Mesodermal cell (in vitro differentiated cells): ENCODE measurements at regions not wholly inside any gene's neighbourhood (a gene's known extent, or its start where the extent isn't known, plus 50 kb on each side); places are given as distances from the start of the nearest gene placed in this dataset.
"Not testable (repeated sequence)": the region's sequence is repeated elsewhere in the genome, so short reads cannot be mapped to it uniquely, and the experiment has no call there.

ENCODE experiments used
- H3K27ac ChIP-seq: 2 replicates; pipeline ENCODE4 v1.7.0; 2013; ENCODE audit warnings: mild to moderate bottlenecking, low read depth, low read length, moderate library complexity; ENCODE audit not compliant: severe bottlenecking
- H3K36me3 ChIP-seq: 2 replicates; pipeline ENCODE4 v1.7.1; 2013; ENCODE audit warnings: mild to moderate bottlenecking, low read length, moderate library complexity; ENCODE audit not compliant: control insufficient read depth, insufficient read depth
- H3K4me1 ChIP-seq: one replicate; pipeline ENCODE4 v1.7.1; 2013; ENCODE audit warnings: mild to moderate bottlenecking, low read length; ENCODE audit not compliant: insufficient read depth, control insufficient read depth, poor library complexity, severe bottlenecking
- H3K4me3 ChIP-seq: 2 replicates; pipeline ENCODE4 v1.7.0; 2013; ENCODE audit warnings: low read length, control low read depth, mild to moderate bottlenecking; ENCODE audit not compliant: insufficient read depth, poor library complexity, severe bottlenecking; ENCODE audit errors: extremely low read depth
- H3K9me3 ChIP-seq: 2 replicates; pipeline ENCODE4 v1.7.1; 2013; ENCODE audit warnings: mild to moderate bottlenecking, low read length, moderate library complexity; ENCODE audit not compliant: control insufficient read depth
- WGBS, 2 experiments: methylation state at CpG; one replicate each; pipeline ENCODE4 v1.1.5; 2013; ENCODE audit warnings: missing lambda C conversion rate in 2 of 2; ENCODE audit not compliant: insufficient coverage in 2 of 2; 5-methylcytosine and 5-hydroxymethylcytosine counted together

DNA sequence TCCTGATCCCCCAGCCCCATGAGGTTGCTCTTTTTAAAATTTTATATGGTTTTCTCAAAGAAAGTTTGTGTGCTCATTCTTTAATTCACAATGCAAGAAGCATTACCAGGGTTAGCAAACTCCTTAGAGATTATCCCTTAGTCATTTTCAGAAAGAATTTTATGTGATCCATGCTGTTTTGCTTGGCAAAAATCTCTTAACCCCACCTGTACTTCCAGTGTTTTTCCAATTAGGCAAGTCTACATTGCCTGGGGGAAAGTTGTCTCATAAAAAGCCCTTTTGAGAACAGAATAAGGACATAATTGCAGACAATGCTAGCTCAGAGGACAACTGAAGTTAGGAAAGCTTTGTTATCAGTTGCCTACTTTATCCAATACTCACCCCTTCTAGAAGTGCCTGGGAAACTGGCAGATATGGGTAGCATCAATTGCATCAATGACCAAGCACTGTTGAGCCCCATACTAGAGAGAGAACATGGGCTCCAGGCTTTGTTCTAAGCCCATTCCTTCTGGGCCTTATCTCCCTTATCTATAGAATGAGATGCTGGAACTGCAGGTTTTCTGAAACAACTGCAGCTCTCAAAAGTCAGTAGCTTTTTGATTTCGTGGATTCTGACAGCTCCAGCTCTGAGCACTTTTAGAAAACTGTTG is 265.9 kb upstream of the SPHKAP start:
- Histone ChIP-seq H3K9me3 (no peaks in the 10 kb centered on the region), H3K4me1 (no peaks in the 10 kb centered on the region), H3K36me3 (no peaks in the 10 kb centered on the region), H3K4me3 (no peak overlapping the region), H3K27ac (no peak overlapping the region)
- WGBS, 2 experiments: no CpG with 5 or more reads among the region's 1 CpG

- 82 to 90% methylated on average over 2 of the region's 4 CpGs for WGBS, 2 experiments
- Histone ChIP-seq H3K36me3 (no peaks in the 10 kb centered on the region), H3K9me3 (no peaks in the 10 kb centered on the region), H3K4me3 (no peak overlapping the region), H3K27ac (no peak overlapping the region), H3K4me1 (no peaks in the 10 kb centered on the region)
Observed at GRCh38 chr2:228446734-228447133, 265.2 kb upstream of the SPHKAP start.

GRCh38 chr2:228444161-228444560 is 262.7 kb upstream of the SPHKAP start:
- WGBS, 2 experiments: 84 to 93% methylated on average over 2 to 3 of the region's 4 CpGs

GRCh38 chr2:228433721-228434120 is 252.2 kb upstream of the SPHKAP start:
- Histone ChIP-seq H3K9me3 (no peaks in the 10 kb centered on the region), H3K36me3 (no peaks in the 10 kb centered on the region)

More at GRCh38 chr2:228444161-228444560, 262.7 kb upstream of the SPHKAP start:
- Histone ChIP-seq H3K4me3 (no peak overlapping the region), H3K36me3 (no peaks in the 10 kb centered on the region), H3K27ac (no peak overlapping the region), H3K4me1 (no peaks in the 10 kb centered on the region), H3K9me3 (no peaks in the 10 kb centered on the region)

DNA sequence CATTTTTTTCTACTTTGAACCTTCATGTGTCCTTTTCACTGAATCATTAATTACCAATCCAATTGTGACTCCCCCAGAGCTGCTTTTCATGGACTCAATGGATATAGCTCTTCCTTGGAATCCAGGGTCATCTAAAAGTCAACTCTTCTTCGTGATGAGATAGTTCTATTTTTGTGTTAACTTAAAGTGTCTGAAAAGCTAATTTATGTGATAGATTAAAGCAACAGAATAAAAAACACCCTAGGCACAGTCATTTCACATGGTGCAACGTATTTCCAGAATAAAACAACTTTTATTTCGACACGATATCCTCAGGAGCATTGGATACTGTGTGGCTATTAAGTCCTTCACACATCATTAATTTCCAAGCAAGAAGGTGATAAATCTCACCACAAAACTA is 250.6 kb upstream of the SPHKAP start:
- no CpG with 5 or more reads among the region's 4 CpGs for WGBS, 2 experiments

More at GRCh38 chr2:228433721-228434120, 252.2 kb upstream of the SPHKAP start:
- Histone ChIP-seq H3K4me1 (no peaks in the 10 kb centered on the region), H3K4me3 (no peak overlapping the region), H3K27ac (no peak overlapping the region)

GRCh38 chr2:228430986-228431385 is 249.5 kb upstream of the SPHKAP start:
- H3K36me3 ChIP-seq: no peaks in the 10 kb centered on the region
- whole genome bisulfite sequencing, 2 experiments: 73 to 100% methylated on average over 1 of the region's 1 CpG
- no peaks in the 10 kb centered on the region for H3K4me1 ChIP-seq
- no peak overlapping the region for H3K4me3 ChIP-seq
- H3K9me3 ChIP-seq: peaks cover 14% of the 10 kb centered on the region
- H3K27ac ChIP-seq: no peak overlapping the region

More for the DNA sequence above, 250.6 kb upstream of the SPHKAP start:
- no peaks in the 10 kb centered on the region for H3K4me1 ChIP-seq
- peaks cover 11% of the 10 kb centered on the region for H3K9me3 ChIP-seq
- no peaks in the 10 kb centered on the region for H3K36me3 ChIP-seq
- H3K4me3 ChIP-seq: no peak overlapping the region
- no peak overlapping the region for H3K27ac ChIP-seq

- Histone ChIP-seq H3K4me3 (no peak overlapping the region), H3K27ac (no peak overlapping the region), H3K4me1 (no peaks in the 10 kb centered on the region), H3K36me3 (no peaks in the 10 kb centered on the region), H3K9me3 (peaks cover 14% of the 10 kb centered on the region)
- WGBS, 2 experiments: 100% methylated on average over 1 of the region's 1 CpG; no CpG with 5 or more reads in 1 of the 2 experiments
Observed at GRCh38 chr2:228426502-228427216, 245.2 kb upstream of the SPHKAP start.

- H3K27ac ChIP-seq, H3K4me1 ChIP-seq, H3K4me3 ChIP-seq, H3K36me3 ChIP-seq: not testable (repeated sequence)
- WGBS, 2 experiments: 86 to 93% methylated on average over 15 to 27 of the region's 31 CpGs
- peaks cover 14% of the 10 kb centered on the region for H3K9me3 ChIP-seq
Observed at GRCh38 chr2:228425411-228426060, 244.0 kb upstream of the SPHKAP start.

DNA sequence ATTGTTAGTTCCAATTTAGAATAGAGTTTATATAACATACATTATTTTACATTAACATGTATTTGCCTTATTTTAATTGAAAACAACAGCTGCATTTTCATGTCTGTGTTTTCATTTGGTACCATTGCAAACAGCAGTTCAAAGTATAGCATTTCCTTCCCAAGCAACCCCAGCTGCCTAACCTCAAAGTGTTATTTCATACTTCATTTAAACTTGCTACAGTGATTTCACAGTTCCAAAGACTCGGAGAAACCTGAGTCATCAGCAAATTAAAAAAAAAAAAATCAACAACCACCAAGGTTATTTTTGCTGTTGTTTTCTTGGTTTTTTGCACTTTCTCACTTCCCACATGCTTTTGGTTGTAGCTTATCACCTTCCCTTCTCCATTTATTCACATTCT is 236.5 kb upstream of the SPHKAP start:
- H3K27ac ChIP-seq: no peak overlapping the region
- H3K9me3 ChIP-seq: no peaks in the 10 kb centered on the region
- 71% methylated on average over 1 of the region's 1 CpG; no CpG with 5 or more reads in 1 of the 2 experiments for WGBS, 2 experiments
- H3K4me1 ChIP-seq: no peaks in the 10 kb centered on the region
- H3K36me3 ChIP-seq: no peaks in the 10 kb centered on the region
- no peak overlapping the region for H3K4me3 ChIP-seq

DNA sequence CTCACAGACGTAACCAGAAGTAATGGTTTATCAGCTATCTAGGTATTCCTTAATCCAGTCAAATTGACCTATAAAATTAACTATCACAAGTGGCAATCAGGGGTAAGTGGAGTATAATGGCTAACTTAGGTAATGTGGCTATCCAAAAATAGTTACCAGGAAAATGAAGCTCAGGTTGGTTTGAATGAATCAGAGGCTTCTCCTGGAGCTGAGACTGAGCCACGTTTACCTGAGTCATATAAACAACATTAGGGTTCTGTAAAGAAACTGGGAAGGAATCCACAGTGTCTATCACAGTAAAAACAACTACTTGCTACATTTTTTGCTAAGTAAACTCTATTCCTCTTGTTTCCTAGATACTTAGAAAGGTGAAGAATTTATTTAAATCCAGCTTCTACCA is 236.0 kb upstream of the SPHKAP start:
- H3K36me3 ChIP-seq: no peaks in the 10 kb centered on the region
- WGBS, 2 experiments: 60 to 67% methylated on average over 1 of the region's 2 CpGs
- no peaks in the 10 kb centered on the region for H3K9me3 ChIP-seq
- H3K4me3 ChIP-seq: no peak overlapping the region
- H3K4me1 ChIP-seq: no peaks in the 10 kb centered on the region
- H3K27ac ChIP-seq: no peak overlapping the region

DNA sequence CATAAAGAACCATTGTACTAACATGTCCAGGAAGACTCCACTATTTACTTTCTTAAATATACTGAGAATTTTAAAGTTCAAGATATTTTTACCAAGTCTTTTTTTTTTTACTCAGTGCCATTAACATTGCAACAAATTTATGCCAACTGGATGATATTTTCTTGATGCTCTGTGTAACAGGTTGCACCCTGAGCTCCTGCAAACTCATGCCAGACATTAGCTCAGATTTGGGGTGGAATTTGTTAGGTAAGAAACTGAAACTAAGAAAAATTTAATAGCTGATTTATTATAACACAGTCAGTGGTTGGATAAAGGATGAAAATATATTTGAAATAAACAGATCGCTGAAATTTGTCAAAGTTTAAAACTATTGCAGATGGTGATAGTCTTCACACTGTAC is 228.6 kb upstream of the SPHKAP start:
- Histone ChIP-seq H3K36me3 (no peaks in the 10 kb centered on the region), H3K9me3 (no peaks in the 10 kb centered on the region), H3K4me1 (no peaks in the 10 kb centered on the region), H3K4me3 (no peak overlapping the region), H3K27ac (no peak overlapping the region)
- no CpG with 5 or more reads among the region's 1 CpG for WGBS, 2 experiments
